Sigmoid colon (tissue), 4 donors: ENCODE measurements at regions not wholly inside any gene's neighbourhood (a gene's known extent, or its start where the extent isn't known, plus 50 kb on each side); places are given as distances from the start of the nearest gene placed in this dataset.

ENCODE experiments used
- CTCF ChIP-seq, 4 experiments: fragments of 450-650 bp in 3 of 4; fragments of 200-600 bp in 1 of 4; IDR thresholded peaks; one replicate each; pipeline ENCODE4 v1.5.1; 2016 to 2019; ENCODE audit warnings: antibody characterized with exemption in 4 of 4, mild to moderate bottlenecking in 3 of 4, moderate library complexity in 2 of 4
- POLR2A ChIP-seq, 2 donors: fragments of 450-650 bp; IDR thresholded peaks; one replicate each; pipeline ENCODE4 v1.6.1; 2016; ENCODE audit warnings: antibody characterized with exemption in 2 of 2, mild to moderate bottlenecking in 2 of 2, moderate library complexity in 2 of 2
- POLR2AphosphoS5 ChIP-seq, 4 donors: sonication (generic); formaldehyde crosslinking; IDR thresholded peaks; one replicate each; pipeline ENCODE4 v1.6.1; 2017; ENCODE audit warnings: antibody characterized with exemption in 4 of 4

- TF ChIP-seq CTCF (IDR thresholded peaks at IDR 0.05) (no peak), POLR2A (IDR thresholded peaks at IDR 0.05) (no peak), POLR2AphosphoS5 (IDR thresholded peaks at IDR 0.05) (no peak)
These were observed 477.1 kb downstream of the FSCB start for GRCh38 chr14:44029933-44030332.
